GM12864 (cell line): ENCODE measurements at regions not wholly inside any gene's neighbourhood (a gene's known extent, or its start where the extent isn't known, plus 50 kb on each side); places are given as distances from the start of the nearest gene placed in this dataset.
A peak's percentile ranks its signal among the peaks of the same experiment; 100 is the strongest.

Experiments used
- DNase-seq: peaks from one replicate; pipeline ENCODE4 v3.0.0-alpha.2; 2011; ENCODE audit warnings: low read depth
- H3K4me3 ChIP-seq: 2 replicates; pipeline ENCODE4 v1.5.1; 2011; ENCODE audit warnings: mild to moderate bottlenecking, low read depth, low read length, control low read depth
- TF ChIP-seq, protein P1 (sequence below): IDR thresholded peaks from 2 replicates; pipeline ENCODE4 v1.5.1; 2011; ENCODE audit warnings: low read depth, mild to moderate bottlenecking, moderate library complexity, low read length, control low read depth, inconsistent platforms; ENCODE audit errors: missing control alignments

DNA sequence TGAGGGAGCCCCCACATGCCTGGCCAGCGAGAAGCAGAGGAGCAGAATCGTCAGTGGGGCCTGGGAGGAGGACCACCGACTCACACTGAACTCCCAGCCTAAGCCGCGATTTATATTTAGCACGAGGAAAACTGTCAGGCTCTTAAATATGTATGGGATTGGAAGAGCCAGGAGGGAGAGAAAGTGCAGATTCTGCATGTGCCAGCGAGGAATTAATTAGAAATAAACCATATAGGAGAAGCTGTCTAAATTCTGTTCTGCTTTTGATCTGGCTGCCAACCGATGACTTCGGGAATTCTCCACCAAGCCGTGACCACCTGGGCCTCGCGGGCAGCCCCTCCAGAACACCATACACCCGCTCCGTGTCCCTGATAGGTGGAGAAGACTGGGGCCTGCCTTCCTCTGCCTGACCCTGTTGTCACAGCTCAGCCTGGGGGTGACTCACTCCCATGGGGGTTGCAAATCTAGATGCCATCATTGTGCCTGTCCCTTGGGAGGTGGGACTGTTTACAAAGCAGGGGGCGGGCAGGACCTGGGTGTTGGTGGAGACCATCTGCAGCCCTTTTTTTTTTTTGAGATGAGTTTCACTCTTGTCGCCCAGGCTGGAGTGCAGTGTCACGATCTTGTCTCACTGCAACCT, 91.1 kb upstream of the PMEPA1 start:
- TF ChIP-seq, protein P1, sequence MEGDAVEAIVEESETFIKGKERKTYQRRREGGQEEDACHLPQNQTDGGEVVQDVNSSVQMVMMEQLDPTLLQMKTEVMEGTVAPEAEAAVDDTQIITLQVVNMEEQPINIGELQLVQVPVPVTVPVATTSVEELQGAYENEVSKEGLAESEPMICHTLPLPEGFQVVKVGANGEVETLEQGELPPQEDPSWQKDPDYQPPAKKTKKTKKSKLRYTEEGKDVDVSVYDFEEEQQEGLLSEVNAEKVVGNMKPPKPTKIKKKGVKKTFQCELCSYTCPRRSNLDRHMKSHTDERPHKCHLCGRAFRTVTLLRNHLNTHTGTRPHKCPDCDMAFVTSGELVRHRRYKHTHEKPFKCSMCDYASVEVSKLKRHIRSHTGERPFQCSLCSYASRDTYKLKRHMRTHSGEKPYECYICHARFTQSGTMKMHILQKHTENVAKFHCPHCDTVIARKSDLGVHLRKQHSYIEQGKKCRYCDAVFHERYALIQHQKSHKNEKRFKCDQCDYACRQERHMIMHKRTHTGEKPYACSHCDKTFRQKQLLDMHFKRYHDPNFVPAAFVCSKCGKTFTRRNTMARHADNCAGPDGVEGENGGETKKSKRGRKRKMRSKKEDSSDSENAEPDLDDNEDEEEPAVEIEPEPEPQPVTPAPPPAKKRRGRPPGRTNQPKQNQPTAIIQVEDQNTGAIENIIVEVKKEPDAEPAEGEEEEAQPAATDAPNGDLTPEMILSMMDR = no peak
- DNase-seq = no peak

DNA sequence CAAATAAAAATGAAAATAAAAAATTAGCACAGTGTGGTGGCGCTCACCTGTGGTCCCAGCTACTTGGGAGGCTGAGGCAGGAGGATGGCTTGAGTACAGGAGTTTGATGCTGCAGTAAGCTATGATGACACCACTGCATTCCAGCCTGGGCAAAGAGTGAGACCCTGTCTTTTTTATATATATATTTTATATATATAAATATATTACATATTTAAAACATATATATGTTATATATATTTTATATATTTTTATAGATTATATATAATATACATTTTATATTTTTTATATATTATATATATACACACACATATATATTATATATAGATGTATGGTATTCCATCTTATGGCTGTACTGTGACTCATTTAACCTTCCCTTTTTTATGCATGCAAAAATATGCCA, 87.6 kb upstream of the PMEPA1 start:
- no peak for DNase-seq
- TF ChIP-seq, protein P1 = no peak
- H3K4me3 ChIP-seq = no peak overlapping the region

More for the DNA sequence above, 91.1 kb upstream of the PMEPA1 start:
- no peak overlapping the region for H3K4me3 ChIP-seq

DNA sequence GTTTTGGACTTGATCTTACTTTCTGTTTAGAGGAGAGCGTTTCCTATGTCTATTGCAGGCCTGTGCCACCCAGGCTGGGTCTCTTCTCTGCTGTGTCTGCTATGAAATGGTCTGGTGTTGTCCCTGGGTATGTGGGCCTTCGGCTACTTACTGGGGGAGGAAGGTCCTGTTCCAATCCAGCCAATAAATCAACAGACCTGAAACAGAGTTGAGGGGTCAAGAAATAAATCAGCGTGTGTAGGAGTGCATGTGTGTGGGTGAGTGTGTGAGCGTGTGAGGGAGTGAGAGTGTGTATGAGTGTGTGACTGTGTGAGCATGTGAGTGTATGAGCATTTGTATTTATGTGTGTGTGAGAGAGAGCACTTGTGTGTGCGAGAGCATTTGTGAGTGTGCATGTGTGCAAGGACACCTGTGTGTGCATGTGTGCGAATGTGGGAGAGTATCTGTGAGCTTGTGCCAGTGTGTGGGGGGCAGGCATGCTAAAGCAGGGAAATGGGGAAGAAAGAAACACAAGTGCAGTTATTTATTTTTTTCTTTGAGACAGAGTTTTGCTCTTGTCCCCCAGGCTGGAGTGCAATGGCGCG, 86.3 kb upstream of the PMEPA1 start:
- H3K4me3 ChIP-seq = no peak overlapping the region
- TF ChIP-seq, protein P1 = no peak
- DNase-seq = peak; percentile 5

DNA sequence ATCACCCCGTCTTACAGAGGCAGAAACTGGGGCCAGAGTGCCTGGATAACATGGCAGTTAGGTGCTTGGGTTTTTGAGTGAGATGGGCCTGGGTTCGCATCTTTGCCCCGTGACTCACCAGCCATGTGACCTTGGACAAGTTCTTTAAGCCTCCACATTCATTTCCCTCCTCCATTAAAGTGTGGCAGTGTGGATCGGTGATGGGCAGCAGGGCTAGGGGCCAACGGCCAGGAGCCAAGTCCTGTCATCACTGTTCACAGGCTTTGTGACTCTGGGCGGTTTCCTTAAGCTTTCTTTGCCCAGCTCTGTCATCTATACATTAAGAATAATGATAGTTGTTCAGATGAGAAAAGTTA, 85.5 kb upstream of the PMEPA1 start:
- DNase-seq = no peak
- no peak overlapping the region for H3K4me3 ChIP-seq
- TF ChIP-seq, protein P1 = no peak

DNA sequence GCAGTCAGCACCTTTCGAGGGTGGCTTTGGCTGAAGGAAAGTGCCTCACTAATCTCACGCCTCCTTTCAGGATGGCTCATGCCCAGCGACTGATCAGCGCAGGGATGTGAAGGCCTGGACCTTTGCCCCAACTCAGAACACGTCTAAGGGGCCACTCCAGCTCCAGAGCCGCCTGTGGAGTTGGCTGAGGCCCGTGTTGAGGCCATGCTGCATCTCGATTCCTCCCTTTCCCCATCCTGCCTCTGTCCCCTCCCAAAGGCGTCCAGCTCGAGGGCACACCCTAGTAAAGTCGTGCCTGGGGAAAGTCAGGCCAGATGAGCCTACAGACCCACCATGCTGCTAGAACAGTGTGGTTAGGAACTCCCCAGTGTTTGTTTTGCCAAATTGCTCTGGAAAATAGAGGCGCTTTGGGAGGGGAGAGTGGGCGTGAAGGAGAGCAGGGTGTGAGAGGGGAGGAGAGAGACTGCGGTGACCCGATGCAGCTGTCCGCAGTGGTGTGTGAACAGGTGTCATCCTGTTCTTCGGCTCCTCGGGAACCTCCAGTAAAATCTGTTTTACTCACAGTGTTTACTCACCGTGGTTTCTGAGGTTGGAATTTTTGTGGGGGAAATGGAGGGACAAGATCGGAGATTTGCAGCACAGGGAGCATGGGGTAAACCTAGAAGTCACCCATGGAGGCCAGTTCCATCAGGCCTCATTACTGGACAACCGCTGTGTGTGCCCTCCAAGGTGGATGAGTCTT, 85.0 kb upstream of the PMEPA1 start:
- no peak overlapping the region for H3K4me3 ChIP-seq
- TF ChIP-seq, protein P1 = no peak
- no peak for DNase-seq

DNA sequence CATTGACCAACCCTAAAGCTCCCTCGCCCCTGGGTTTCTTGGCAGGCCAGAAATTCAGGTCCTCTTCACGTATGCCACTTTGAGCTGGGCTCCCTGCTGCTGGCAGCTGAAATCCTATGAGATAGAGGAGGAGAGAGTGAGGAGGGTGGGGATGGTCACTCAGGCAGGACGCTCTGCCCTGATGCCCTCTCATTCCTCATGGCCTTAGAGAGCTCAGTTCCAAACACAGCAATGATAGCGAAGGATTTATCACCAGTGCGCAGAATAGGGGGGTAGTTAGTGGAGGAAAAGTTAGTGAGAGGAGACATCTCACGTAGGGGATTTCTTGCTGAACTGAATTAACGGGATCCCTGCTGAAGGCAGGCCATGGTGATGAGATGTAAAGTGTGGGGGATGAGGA, 84.2 kb upstream of the PMEPA1 start:
- TF ChIP-seq, protein P1 = no peak
- DNase-seq = no peak
- H3K4me3 ChIP-seq = no peak overlapping the region

DNA sequence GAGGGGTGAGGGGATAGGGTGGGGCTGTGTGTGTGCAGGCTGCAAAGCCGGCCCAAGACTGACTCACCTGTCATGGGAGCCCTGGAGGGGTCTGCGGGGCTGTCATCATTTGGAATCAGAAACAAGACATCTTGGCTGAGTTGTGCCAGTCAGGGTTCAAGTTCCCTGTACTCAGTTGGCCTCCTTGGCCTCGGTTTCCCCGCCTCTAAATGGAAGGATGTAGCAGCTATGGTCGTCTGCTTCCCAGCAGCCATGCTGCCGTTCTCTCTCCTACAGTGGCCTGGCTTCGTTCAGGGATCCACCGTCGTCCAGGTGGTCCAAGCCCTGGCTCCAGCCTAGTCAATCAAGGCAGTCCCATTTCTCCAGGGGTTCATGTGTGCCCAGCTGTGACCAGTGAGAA, 83.6 kb upstream of the PMEPA1 start:
- TF ChIP-seq, protein P1 = no peak
- DNase-seq = no peak
- H3K4me3 ChIP-seq = no peak overlapping the region
